Fibroblast of lung (primary cell): ENCODE measurements at regions not wholly inside any gene's neighbourhood (a gene's known extent, or its start where the extent isn't known, plus 50 kb on each side); places are given as distances from the start of the nearest gene placed in this dataset.

Experiments used
- DNase-seq, 2 donors: peaks; one replicate each; pipeline versions ENCODE4 v3.0.0 to v3.0.0-alpha.2; 2010; ENCODE audit warnings: low read depth in 2 of 2
- H2AFZ ChIP-seq: 2 replicates; pipeline ENCODE4 v1.5.1; 2012; ENCODE audit warnings: low read length, control low read depth, inconsistent platforms
- H3K27ac ChIP-seq: 2 replicates; pipeline ENCODE4 v1.5.1; 2011; ENCODE audit warnings: low read length, control low read depth; ENCODE audit not compliant: insufficient read depth
- H3K27me3 ChIP-seq: 2 replicates; pipeline ENCODE4 v1.5.1; 2011; ENCODE audit warnings: mild to moderate bottlenecking, low read length; ENCODE audit not compliant: control insufficient read depth, insufficient read depth
- H3K36me3 ChIP-seq: 2 replicates; pipeline ENCODE4 v1.5.1; 2011; ENCODE audit warnings: low read length; ENCODE audit not compliant: control insufficient read depth, insufficient read depth
- H3K4me1 ChIP-seq: 2 replicates; pipeline ENCODE4 v1.5.1; 2011; ENCODE audit warnings: low read length; ENCODE audit not compliant: control insufficient read depth, insufficient read depth; ENCODE audit errors: extremely low read depth
- H3K4me2 ChIP-seq: 2 replicates; pipeline ENCODE4 v1.5.1; 2011; ENCODE audit warnings: low read length, control low read depth; ENCODE audit not compliant: insufficient read depth; ENCODE audit errors: extremely low read depth
- H3K4me3 ChIP-seq, 4 experiments: fragments of 200-600 bp in 1 of 4; sonication (generic) in 1 of 4; replicated peaks in 1 of 4; 2 replicates each; pipeline ENCODE4 v1.5.1; 2011 to 2016; ENCODE audit warnings: low read length in 4 of 4, low read depth in 3 of 4, mild to moderate bottlenecking in 3 of 4, control low read depth in 2 of 4, inconsistent platforms in 1 of 4, mixed read lengths in 1 of 4; ENCODE audit not compliant: insufficient read depth in 1 of 4; ENCODE audit errors: control extremely low read depth in 1 of 4
- H3K79me2 ChIP-seq: 2 replicates; pipeline ENCODE4 v1.5.1; 2012; ENCODE audit warnings: mild to moderate bottlenecking, low read length, inconsistent platforms; ENCODE audit not compliant: control insufficient read depth, insufficient read depth
- H3K9ac ChIP-seq: 2 replicates; pipeline ENCODE4 v1.5.1; 2011; ENCODE audit warnings: mild to moderate bottlenecking, low read length, control low read depth; ENCODE audit not compliant: insufficient read depth
- H3K9me3 ChIP-seq: 2 replicates; pipeline ENCODE4 v1.5.1; 2012; ENCODE audit warnings: low read depth, low read length; ENCODE audit not compliant: control insufficient read depth, insufficient read depth
- H4K20me1 ChIP-seq: 2 replicates; pipeline ENCODE4 v1.5.1; 2011; ENCODE audit warnings: low read length; ENCODE audit not compliant: control insufficient read depth, insufficient read depth; ENCODE audit errors: extremely low read depth
- EZH2 ChIP-seq: IDR thresholded peaks from 2 replicates; pipeline ENCODE4 v1.5.1; 2012; ENCODE audit warnings: low read length, control low read depth, mild to moderate bottlenecking; ENCODE audit errors: missing control alignments
- TF ChIP-seq, protein P1 (sequence below), 2 donors: IDR thresholded peaks in 1 of 2; conservative IDR thresholded peaks in 1 of 2; 1 replicate in 1 of 2; 2 replicates in 1 of 2; pipeline ENCODE4 v1.5.1; 2011 to 2012; ENCODE audit warnings: low read length in 2 of 2, control low read depth in 1 of 2, inconsistent platforms in 1 of 2, low read depth in 1 of 2, mild to moderate bottlenecking in 1 of 2

- H3K9me3 ChIP-seq = no peaks in the 10 kb centered on the region
- peaks cover 8% of the 10 kb centered on the region for H3K27me3 ChIP-seq
- no peak overlapping the region for H3K4me2 ChIP-seq
- no peak overlapping the region for H3K4me3 ChIP-seq
- H3K36me3 ChIP-seq = no peaks in the 10 kb centered on the region
- peak; percentile 43 to 92 for DNase-seq
- H3K9ac ChIP-seq = no peak overlapping the region
- H3K27ac ChIP-seq = no peak overlapping the region
- no peak for TF ChIP-seq EZH2
- TF ChIP-seq, protein P1, sequence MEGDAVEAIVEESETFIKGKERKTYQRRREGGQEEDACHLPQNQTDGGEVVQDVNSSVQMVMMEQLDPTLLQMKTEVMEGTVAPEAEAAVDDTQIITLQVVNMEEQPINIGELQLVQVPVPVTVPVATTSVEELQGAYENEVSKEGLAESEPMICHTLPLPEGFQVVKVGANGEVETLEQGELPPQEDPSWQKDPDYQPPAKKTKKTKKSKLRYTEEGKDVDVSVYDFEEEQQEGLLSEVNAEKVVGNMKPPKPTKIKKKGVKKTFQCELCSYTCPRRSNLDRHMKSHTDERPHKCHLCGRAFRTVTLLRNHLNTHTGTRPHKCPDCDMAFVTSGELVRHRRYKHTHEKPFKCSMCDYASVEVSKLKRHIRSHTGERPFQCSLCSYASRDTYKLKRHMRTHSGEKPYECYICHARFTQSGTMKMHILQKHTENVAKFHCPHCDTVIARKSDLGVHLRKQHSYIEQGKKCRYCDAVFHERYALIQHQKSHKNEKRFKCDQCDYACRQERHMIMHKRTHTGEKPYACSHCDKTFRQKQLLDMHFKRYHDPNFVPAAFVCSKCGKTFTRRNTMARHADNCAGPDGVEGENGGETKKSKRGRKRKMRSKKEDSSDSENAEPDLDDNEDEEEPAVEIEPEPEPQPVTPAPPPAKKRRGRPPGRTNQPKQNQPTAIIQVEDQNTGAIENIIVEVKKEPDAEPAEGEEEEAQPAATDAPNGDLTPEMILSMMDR (conservative IDR thresholded peaks at IDR 0.05 in 1 of 2, IDR thresholded peaks at IDR 0.05 in 1 of 2; ENCODE audit: low read depth in 1 of 2, low read length in 2 of 2) = no peak
- no peaks in the 10 kb centered on the region for H3K79me2 ChIP-seq
- no peaks in the 10 kb centered on the region for H4K20me1 ChIP-seq
- H2AFZ ChIP-seq = peak overlapping the region; percentile 4
- peaks cover 2% of the 10 kb centered on the region for H3K4me1 ChIP-seq
Measured at GRCh38 chr2:45191146-45191863, 182.1 kb upstream of the SIX2 start.

GRCh38 chr2:45190481-45190942, 181.3 kb upstream of the SIX2 start:
- Histone ChIP-seq H2AFZ (no peak overlapping the region), H3K4me2 (peak overlapping the region; percentile 32), H4K20me1 (no peaks in the 10 kb centered on the region), H3K27me3 (peaks cover 8% of the 10 kb centered on the region), H3K9ac (no peak overlapping the region), H3K36me3 (no peaks in the 10 kb centered on the region), H3K79me2 (no peaks in the 10 kb centered on the region), H3K4me3 (no peak overlapping the region), H3K9me3 (no peaks in the 10 kb centered on the region), H3K27ac (no peak overlapping the region), H3K4me1 (peaks cover 2% of the 10 kb centered on the region)
- peak; percentile 62 to 72 for DNase-seq
- no peak for TF ChIP-seq EZH2
- TF ChIP-seq, protein P1 (conservative IDR thresholded peaks at IDR 0.05 in 1 of 2, IDR thresholded peaks at IDR 0.05 in 1 of 2; ENCODE audit: low read depth in 1 of 2, low read length in 2 of 2) = no peak

DNA sequence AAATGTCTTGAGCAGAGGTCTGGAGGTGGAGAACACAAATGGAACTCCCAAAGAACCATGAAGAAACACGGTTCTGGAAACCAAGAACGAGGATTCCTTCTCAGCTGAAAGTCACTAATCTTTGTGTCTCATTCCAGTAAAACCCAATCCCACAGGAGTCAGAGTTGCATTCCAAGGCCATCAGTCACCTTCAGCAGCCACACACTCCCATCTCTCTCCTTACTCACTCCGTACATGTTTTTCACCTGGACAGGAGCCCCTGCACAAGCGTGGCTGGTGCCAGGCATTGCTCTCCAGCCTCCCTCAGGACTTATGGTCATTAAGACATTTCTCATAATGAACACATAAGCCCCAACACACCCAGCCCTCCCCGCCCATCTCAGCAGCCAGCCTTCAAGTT, 175.4 kb upstream of the SIX2 start:
- H3K36me3 ChIP-seq = no peaks in the 10 kb centered on the region
- DNase-seq = peak; percentile 51 to 87
- H3K4me1 ChIP-seq = no peaks in the 10 kb centered on the region
- peaks cover 6% of the 10 kb centered on the region for H3K27me3 ChIP-seq
- no peak overlapping the region for H3K27ac ChIP-seq
- TF ChIP-seq, protein P1 (conservative IDR thresholded peaks at IDR 0.05 in 1 of 2, IDR thresholded peaks at IDR 0.05 in 1 of 2; ENCODE audit: low read depth in 1 of 2, low read length in 2 of 2) = no peak
- no peak for TF ChIP-seq EZH2
- no peak overlapping the region for H3K4me3 ChIP-seq
- H3K9me3 ChIP-seq = no peaks in the 10 kb centered on the region
- no peak overlapping the region for H3K4me2 ChIP-seq
- H3K9ac ChIP-seq = no peak overlapping the region
- no peak overlapping the region for H2AFZ ChIP-seq
- H4K20me1 ChIP-seq = no peaks in the 10 kb centered on the region
- H3K79me2 ChIP-seq = no peaks in the 10 kb centered on the region
